PFSK-1 (cell line): ENCODE measurements at regions not wholly inside any gene's neighbourhood (a gene's known extent, or its start where the extent isn't known, plus 50 kb on each side); places are given as distances from the start of the nearest gene placed in this dataset.

Experiments used
- POLR2AphosphoS5 ChIP-seq: IDR thresholded peaks from 2 replicates; pipeline ENCODE4 v1.6.1; 2012; ENCODE audit warnings: low read depth, mild to moderate bottlenecking, control low read depth, low read length, moderate library complexity
- TF ChIP-seq, protein P1 (sequence below), 2 experiments: IDR thresholded peaks; 2 replicates each; pipeline versions ENCODE4 v1.6.1 to v1.8.0; 2011 to 2012; ENCODE audit warnings: low read depth in 2 of 2, low read length in 2 of 2, control low read depth in 1 of 2, inconsistent platforms in 1 of 2, mild to moderate bottlenecking in 1 of 2, moderate library complexity in 1 of 2; ENCODE audit not compliant: insufficient read depth in 1 of 2

GRCh38 chr6:144723431-144723830, 438.3 kb downstream of the UTRN start:
- no peak for TF ChIP-seq POLR2AphosphoS5
- TF ChIP-seq, protein P1, sequence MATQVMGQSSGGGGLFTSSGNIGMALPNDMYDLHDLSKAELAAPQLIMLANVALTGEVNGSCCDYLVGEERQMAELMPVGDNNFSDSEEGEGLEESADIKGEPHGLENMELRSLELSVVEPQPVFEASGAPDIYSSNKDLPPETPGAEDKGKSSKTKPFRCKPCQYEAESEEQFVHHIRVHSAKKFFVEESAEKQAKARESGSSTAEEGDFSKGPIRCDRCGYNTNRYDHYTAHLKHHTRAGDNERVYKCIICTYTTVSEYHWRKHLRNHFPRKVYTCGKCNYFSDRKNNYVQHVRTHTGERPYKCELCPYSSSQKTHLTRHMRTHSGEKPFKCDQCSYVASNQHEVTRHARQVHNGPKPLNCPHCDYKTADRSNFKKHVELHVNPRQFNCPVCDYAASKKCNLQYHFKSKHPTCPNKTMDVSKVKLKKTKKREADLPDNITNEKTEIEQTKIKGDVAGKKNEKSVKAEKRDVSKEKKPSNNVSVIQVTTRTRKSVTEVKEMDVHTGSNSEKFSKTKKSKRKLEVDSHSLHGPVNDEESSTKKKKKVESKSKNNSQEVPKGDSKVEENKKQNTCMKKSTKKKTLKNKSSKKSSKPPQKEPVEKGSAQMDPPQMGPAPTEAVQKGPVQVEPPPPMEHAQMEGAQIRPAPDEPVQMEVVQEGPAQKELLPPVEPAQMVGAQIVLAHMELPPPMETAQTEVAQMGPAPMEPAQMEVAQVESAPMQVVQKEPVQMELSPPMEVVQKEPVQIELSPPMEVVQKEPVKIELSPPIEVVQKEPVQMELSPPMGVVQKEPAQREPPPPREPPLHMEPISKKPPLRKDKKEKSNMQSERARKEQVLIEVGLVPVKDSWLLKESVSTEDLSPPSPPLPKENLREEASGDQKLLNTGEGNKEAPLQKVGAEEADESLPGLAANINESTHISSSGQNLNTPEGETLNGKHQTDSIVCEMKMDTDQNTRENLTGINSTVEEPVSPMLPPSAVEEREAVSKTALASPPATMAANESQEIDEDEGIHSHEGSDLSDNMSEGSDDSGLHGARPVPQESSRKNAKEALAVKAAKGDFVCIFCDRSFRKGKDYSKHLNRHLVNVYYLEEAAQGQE (IDR thresholded peaks at IDR 0.05; ENCODE audit: insufficient read depth in 1 of 2, low read depth in 2 of 2, low read length in 2 of 2), result no peak
